ENCODE measurements at regions not wholly inside any gene's neighbourhood (a gene's known extent, or its start where the extent isn't known, plus 50 kb on each side); places are given as distances from the start of the nearest gene placed in this dataset.

DNA sequence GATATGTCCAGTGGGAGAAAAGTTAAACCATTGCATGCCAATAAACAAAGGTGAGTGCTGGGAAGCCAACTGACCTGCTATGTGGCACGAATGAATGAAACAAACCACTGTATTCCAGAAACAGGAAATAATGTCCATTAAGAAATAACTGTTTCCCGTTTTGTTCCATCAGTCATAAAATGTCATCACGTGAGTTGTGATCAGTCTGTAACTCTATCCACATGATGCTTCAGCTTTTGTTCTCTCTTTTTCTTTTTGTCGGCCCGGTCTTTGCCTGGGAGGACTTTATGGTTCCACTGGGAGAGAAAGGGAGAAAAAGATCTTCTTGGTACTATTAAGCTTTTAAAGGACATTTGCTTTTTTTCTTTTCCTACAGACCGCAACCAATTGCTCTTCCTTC, 179.9 kb downstream of the TGFB2 start:
- no peak for DNase-seq (ENCODE audit: low spot score)
- intact Hi-C loops (cut with DNase I) = no loop called here
- Histone ChIP-seq H3K4me3 (no peak overlapping the region), H3K27ac (no peak overlapping the region), H3K9me3 (no peaks in the 10 kb centered on the region), H3K36me3 (no peaks in the 10 kb centered on the region), H3K4me1 (replicated peaks) (no peaks in the 10 kb centered on the region), H3K27me3 (replicated peaks; ENCODE audit: insufficient read depth) (no peaks in the 10 kb centered on the region)
- 59% methylated on average over 6 of the region's 6 CpGs for WGBS
- TF ChIP-seq, protein P1, sequence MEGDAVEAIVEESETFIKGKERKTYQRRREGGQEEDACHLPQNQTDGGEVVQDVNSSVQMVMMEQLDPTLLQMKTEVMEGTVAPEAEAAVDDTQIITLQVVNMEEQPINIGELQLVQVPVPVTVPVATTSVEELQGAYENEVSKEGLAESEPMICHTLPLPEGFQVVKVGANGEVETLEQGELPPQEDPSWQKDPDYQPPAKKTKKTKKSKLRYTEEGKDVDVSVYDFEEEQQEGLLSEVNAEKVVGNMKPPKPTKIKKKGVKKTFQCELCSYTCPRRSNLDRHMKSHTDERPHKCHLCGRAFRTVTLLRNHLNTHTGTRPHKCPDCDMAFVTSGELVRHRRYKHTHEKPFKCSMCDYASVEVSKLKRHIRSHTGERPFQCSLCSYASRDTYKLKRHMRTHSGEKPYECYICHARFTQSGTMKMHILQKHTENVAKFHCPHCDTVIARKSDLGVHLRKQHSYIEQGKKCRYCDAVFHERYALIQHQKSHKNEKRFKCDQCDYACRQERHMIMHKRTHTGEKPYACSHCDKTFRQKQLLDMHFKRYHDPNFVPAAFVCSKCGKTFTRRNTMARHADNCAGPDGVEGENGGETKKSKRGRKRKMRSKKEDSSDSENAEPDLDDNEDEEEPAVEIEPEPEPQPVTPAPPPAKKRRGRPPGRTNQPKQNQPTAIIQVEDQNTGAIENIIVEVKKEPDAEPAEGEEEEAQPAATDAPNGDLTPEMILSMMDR (IDR thresholded peaks at IDR 0.05) = no peak
- TF ChIP-seq POLR2A (IDR thresholded peaks at IDR 0.05) (no peak), POLR2AphosphoS5 (IDR thresholded peaks at IDR 0.05) (no peak)

DNA sequence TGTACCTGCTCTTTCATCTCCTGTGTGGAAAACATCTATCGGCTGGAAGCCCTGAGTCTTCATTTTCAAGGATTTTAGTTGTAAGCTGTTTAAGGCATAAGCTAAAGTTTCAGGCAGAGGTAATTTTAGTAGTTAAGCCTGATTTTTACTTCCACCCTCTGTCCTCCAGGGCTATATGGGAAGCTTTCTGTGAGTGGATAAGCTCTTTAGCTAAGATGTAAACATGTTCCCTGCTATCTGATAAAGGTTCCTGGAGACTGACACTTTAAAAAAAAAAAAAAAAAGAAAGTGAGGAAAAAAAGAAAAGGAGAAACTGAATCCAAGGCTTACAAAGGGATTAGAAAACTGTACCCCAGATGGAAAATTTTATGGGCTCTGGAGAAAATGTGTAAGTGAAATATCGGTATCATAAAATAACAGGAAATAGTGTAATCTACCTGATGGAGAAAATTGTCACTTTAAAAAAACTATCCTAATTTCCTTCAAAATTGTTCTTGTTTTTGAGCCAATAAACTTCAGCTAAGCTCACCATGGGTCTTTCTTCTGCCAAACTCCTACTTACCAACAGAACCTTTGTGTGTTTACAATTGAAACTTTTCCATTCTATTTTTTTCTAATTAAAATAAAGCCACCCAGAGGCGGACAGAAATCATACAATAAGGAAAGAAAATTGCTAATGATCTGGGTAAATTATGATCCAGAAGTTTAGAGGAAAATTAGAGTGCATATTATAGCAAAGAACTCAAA, 180.5 kb downstream of the TGFB2 start:
- no peak for DNase-seq (ENCODE audit: low spot score)
- Histone ChIP-seq H3K27ac (no peak overlapping the region), H3K27me3 (replicated peaks; ENCODE audit: insufficient read depth) (no peaks in the 10 kb centered on the region), H3K9me3 (no peaks in the 10 kb centered on the region), H3K36me3 (no peaks in the 10 kb centered on the region), H3K4me1 (replicated peaks) (no peaks in the 10 kb centered on the region), H3K4me3 (no peak overlapping the region)
- TF ChIP-seq POLR2AphosphoS5 (IDR thresholded peaks at IDR 0.05) = no peak
- no peak for TF ChIP-seq POLR2A (IDR thresholded peaks at IDR 0.05)
- TF ChIP-seq, protein P1 (IDR thresholded peaks at IDR 0.05) = no peak
- intact Hi-C loops (cut with DNase I) = no loop called here
- WGBS = 82% methylated on average over 3 of the region's 3 CpGs

DNA sequence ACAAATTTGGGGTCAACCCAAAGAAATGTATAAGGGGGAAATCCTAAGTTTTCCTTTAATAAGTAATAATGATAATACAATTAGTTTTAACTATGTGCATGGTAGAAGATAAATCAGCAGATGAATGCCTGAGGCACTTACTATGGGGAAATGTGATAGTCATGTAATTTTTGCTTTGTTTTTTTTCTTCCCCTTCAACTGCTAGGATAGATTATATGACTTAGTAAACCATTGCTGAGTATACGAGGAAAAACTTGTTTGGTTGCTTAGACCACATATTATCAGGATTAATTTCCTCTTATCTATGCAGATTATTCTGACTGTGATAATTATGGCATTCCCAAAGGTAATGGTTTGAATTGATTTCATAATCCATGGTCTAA, 181.1 kb downstream of the TGFB2 start:
- no peaks in the 10 kb centered on the region for H3K27me3 ChIP-seq (replicated peaks; ENCODE audit: insufficient read depth)
- no peaks in the 10 kb centered on the region for H3K4me1 ChIP-seq (replicated peaks)
- no peaks in the 10 kb centered on the region for H3K36me3 ChIP-seq
- intact Hi-C loops (cut with DNase I) = no loop called here
- 48% methylated on average over 1 of the region's 1 CpG for WGBS
- no peak for DNase-seq (ENCODE audit: low spot score)
- H3K4me3 ChIP-seq = no peak overlapping the region
- TF ChIP-seq POLR2AphosphoS5 (IDR thresholded peaks at IDR 0.05) = no peak
- no peak overlapping the region for H3K27ac ChIP-seq
- H3K9me3 ChIP-seq = no peaks in the 10 kb centered on the region

DNA sequence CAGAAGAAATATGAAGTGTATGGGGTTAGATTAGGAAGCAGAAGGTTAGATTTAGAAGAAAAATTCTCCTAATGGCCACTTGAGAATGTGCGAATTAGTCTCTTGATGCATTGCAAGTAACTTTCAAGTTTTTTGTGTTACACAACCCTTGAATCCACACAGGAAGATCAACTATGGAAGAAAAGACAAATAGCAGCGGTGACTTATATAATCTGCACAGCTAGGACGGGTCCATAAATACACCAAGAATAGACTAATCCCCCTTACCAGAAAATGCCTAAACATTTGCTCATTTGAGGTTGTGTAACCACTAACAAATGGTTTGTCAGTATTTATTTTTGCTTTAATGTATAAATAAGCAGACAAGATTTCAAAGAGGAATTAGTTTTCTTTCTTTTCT, 182.6 kb downstream of the TGFB2 start:
- 96% methylated on average over 3 of the region's 3 CpGs for WGBS
- no peak for DNase-seq (ENCODE audit: low spot score)
- H3K27me3 ChIP-seq (replicated peaks; ENCODE audit: insufficient read depth) = no peaks in the 10 kb centered on the region
- TF ChIP-seq, protein P1 (IDR thresholded peaks at IDR 0.05) = no peak
- no peak for TF ChIP-seq POLR2AphosphoS5 (IDR thresholded peaks at IDR 0.05)
- TF ChIP-seq POLR2A (IDR thresholded peaks at IDR 0.05) = no peak
- intact Hi-C loops (cut with DNase I) = no loop called here
- H3K36me3 ChIP-seq = no peaks in the 10 kb centered on the region
- no peak overlapping the region for H3K27ac ChIP-seq
- H3K4me3 ChIP-seq = no peak overlapping the region
- H3K4me1 ChIP-seq (replicated peaks) = no peaks in the 10 kb centered on the region
- H3K9me3 ChIP-seq = no peaks in the 10 kb centered on the region

DNA sequence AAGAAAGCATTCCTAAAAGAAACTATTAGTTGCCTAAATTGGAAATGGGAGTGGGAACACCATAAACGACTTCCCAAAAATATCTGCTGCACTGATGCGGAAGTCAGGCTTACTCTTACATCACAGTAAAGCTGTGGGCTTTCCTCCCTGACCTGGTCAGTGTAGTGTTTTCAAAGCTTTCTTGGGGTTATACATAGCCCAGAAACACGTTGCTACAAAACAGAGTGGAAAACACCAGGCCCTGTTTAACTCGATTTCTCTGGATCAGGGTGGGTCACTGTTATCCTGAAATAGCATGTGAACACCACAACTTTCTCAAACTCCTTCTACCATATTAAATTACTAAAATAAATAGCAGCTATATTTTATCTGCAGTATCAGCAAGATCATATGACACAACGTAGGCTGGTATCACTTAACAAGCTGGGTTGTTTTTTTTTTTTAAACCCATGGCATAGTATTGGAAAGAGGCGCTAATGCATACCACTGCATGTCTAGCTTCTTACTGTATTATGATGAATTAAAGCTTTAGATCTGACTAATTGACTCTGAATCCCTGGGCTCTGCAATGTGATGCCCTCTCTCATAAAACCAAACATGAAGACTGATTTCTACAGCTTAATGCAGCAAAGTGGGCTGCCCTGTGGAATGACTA, 184.6 kb downstream of the TGFB2 start:
- intact Hi-C loops (cut with DNase I) = no loop called here
- Histone ChIP-seq H3K9me3 (no peaks in the 10 kb centered on the region), H3K27me3 (replicated peaks; ENCODE audit: insufficient read depth) (no peaks in the 10 kb centered on the region), H3K4me3 (no peak overlapping the region), H3K27ac (no peak overlapping the region), H3K4me1 (replicated peaks) (no peaks in the 10 kb centered on the region), H3K36me3 (no peaks in the 10 kb centered on the region)
- no peak for DNase-seq (ENCODE audit: low spot score)
- no peak for TF ChIP-seq POLR2A (IDR thresholded peaks at IDR 0.05)
- TF ChIP-seq, protein P1 (IDR thresholded peaks at IDR 0.05) = no peak
- TF ChIP-seq POLR2AphosphoS5 (IDR thresholded peaks at IDR 0.05) = no peak
- 69% methylated on average over 6 of the region's 6 CpGs for WGBS
